ENCODE measurements at regions not wholly inside any gene's neighbourhood (a gene's known extent, or its start where the extent isn't known, plus 50 kb on each side); places are given as distances from the start of the nearest gene placed in this dataset.
"Not testable (repeated sequence)": the region's sequence is repeated elsewhere in the genome, so short reads cannot be mapped to it uniquely, and the experiment has no call there.

DNA sequence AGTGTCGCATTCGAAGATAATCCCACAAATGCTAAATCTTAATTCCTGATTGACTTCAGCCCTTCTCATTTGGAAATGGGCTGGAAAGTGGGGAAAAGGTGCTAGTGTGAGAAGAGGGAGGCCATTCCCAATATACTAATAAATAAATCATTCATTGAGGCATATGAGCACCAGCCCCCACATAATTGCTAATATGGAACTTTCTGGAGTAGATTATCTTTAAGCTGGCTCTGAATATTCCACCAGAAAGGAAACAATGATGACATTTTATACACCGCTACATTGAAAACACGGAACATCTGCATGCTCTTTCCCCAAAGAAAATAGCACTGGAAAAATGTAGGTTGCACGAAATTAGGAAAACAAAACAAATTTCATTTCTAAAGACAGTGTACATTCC is 376.1 kb downstream of the BCL2L11 start:
- TF ChIP-seq, protein P1, sequence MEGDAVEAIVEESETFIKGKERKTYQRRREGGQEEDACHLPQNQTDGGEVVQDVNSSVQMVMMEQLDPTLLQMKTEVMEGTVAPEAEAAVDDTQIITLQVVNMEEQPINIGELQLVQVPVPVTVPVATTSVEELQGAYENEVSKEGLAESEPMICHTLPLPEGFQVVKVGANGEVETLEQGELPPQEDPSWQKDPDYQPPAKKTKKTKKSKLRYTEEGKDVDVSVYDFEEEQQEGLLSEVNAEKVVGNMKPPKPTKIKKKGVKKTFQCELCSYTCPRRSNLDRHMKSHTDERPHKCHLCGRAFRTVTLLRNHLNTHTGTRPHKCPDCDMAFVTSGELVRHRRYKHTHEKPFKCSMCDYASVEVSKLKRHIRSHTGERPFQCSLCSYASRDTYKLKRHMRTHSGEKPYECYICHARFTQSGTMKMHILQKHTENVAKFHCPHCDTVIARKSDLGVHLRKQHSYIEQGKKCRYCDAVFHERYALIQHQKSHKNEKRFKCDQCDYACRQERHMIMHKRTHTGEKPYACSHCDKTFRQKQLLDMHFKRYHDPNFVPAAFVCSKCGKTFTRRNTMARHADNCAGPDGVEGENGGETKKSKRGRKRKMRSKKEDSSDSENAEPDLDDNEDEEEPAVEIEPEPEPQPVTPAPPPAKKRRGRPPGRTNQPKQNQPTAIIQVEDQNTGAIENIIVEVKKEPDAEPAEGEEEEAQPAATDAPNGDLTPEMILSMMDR (IDR thresholded peaks at IDR 0.05; ENCODE audit: poor library complexity): not testable (repeated sequence)
- not testable (repeated sequence) for TF ChIP-seq EZH2 (IDR thresholded peaks at IDR 0.05; ENCODE audit: borderline replicate concordance)
